Esophagus squamous epithelium (tissue), 4 donors: ENCODE measurements at regions not wholly inside any gene's neighbourhood (a gene's known extent, or its start where the extent isn't known, plus 50 kb on each side); places are given as distances from the start of the nearest gene placed in this dataset.

Source experiments
- CTCF ChIP-seq, 6 experiments: fragments of 450-650 bp in 4 of 6; fragments of 200-600 bp in 2 of 6; sonication (generic) in 2 of 6; IDR thresholded peaks; one replicate each; pipeline ENCODE4 v1.5.1; 2016 to 2019; ENCODE audit warnings: antibody characterized with exemption in 6 of 6, mild to moderate bottlenecking in 4 of 6, moderate library complexity in 4 of 6
- POLR2A ChIP-seq, 4 donors: fragments of 450-650 bp; IDR thresholded peaks; one replicate each; pipeline ENCODE4 v1.6.1; 2017; ENCODE audit warnings: antibody characterized with exemption in 4 of 4, mild to moderate bottlenecking in 4 of 4, moderate library complexity in 3 of 4

DNA sequence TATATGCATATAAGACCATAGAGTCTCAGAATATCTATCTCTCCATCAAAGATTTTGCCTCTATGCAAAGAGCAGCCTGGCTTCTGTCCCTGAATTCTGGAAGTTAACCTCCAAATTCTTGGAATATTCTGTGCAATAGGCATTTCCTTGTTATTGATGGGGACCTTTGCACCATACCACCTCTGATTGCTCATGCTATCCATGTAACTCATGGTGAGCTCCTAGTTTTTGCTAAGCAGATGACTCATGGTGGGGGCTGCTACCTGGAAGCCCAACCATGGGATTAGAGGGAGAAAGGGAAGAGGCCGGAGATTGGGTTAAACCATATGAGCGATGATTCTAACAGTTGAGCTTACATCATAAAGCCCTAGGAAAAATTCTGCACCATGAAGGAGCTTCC is 310.2 kb upstream of the FIGN start:
- TF ChIP-seq CTCF (IDR thresholded peaks at IDR 0.05) (no peak), POLR2A (IDR thresholded peaks at IDR 0.05) (no peak)
